ENCODE measurements at regions not wholly inside any gene's neighbourhood (a gene's known extent, or its start where the extent isn't known, plus 50 kb on each side); places are given as distances from the start of the nearest gene placed in this dataset.

GRCh38 chr1:164466429-164466828 is 92.6 kb upstream of the PBX1 start:
- no peak for FAIRE-seq

GRCh38 chr1:164470996-164471395 is 88.0 kb upstream of the PBX1 start:
- no peak for FAIRE-seq

GRCh38 chr1:164472841-164473240 is 86.1 kb upstream of the PBX1 start:
- FAIRE-seq, result no peak

- FAIRE-seq, result no peak
Measured at GRCh38 chr1:164473544-164473943, 85.4 kb upstream of the PBX1 start.

GRCh38 chr1:164475834-164476233 is 83.2 kb upstream of the PBX1 start:
- FAIRE-seq, result no peak

GRCh38 chr1:164477343-164477742 is 81.6 kb upstream of the PBX1 start:
- no peak for FAIRE-seq

- no peak for FAIRE-seq
Measured at GRCh38 chr1:164479242-164479641, 79.7 kb upstream of the PBX1 start.

GRCh38 chr1:164480285-164480907 is 78.6 kb upstream of the PBX1 start:
- no peak for FAIRE-seq

- FAIRE-seq, result no peak
Measured at GRCh38 chr1:164495905-164496304, 63.1 kb upstream of the PBX1 start.

GRCh38 chr1:164498792-164499191 is 60.2 kb upstream of the PBX1 start:
- FAIRE-seq, result no peak

GRCh38 chr1:164504749-164505148 is 54.2 kb upstream of the PBX1 start:
- FAIRE-seq, result no peak
